ENCODE measurements at regions not wholly inside any gene's neighbourhood (a gene's known extent, or its start where the extent isn't known, plus 50 kb on each side); places are given as distances from the start of the nearest gene placed in this dataset.

- DNase-seq (ENCODE audit: low read depth): no peak
Observed at GRCh38 chr6:66421570-66421969, 714.5 kb upstream of the EYS start.

DNA sequence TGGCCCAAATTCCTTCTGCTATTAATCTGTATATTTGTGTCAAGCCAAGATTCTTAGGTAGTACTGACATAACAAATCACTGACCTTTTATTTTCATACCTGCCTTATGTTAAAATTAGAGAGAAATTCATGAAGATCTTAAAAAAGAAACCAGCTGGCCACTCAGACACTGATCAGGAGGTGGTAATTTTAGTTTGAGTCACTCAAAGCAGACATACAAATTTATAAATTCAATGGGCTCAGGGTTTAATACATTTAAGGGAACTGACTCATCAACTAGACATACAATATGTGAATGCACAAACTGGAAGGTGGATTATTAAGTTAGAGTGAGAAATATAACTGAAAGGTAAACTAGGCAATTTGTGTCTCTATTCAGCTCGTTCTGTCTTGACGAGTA, 711.9 kb upstream of the EYS start:
- no peak for DNase-seq (ENCODE audit: low read depth)

DNA sequence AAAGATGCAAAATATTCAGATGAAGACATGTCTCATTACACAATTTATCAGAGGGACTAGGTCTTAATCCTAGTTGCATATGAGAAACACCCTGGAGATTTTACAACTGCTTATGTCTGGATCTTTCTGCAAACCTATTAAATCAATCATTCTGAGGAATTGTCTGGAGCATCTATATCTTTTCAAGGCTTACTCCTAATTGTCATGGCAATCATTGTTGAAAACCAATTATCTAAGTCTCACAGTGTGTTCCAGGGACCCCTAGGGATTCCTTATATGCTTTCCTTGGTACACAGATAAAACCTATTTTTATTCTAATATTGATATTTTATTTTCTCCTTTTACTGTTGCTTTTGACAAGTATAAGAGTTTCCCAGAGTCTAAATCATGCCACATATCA, 696.9 kb upstream of the EYS start:
- DNase-seq (ENCODE audit: low read depth): no peak

- no peak for DNase-seq (ENCODE audit: low read depth)
Observed at GRCh38 chr6:66402873-66403272, 695.8 kb upstream of the EYS start.

GRCh38 chr6:66396549-66396948, 689.5 kb upstream of the EYS start:
- DNase-seq (ENCODE audit: low read depth): no peak

- DNase-seq (ENCODE audit: low read depth): no peak
Observed at GRCh38 chr6:66396145-66396544, 689.1 kb upstream of the EYS start.

GRCh38 chr6:66390393-66390792, 683.4 kb upstream of the EYS start:
- no peak for DNase-seq (ENCODE audit: low read depth)

DNA sequence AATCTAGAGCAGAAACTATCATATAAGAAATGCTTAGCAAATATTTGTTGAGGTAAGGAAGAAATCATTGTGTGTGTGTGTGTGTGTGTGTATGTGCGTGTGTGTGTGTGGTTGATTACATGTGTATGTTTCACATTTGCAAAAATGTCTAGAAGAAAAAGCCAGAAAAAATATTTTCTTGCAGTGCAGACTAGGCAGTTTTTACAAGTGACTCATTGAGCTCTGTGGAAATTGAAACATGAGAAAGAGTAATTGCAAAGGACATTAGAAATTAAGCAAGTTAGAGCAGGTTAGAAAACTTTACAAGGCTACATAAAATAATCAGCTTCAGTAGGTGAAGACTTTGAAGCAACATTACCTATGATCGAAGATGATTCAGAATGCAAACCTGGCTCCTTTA, 669.0 kb upstream of the EYS start:
- DNase-seq (ENCODE audit: low read depth): no peak

- DNase-seq (ENCODE audit: low read depth): no peak
Observed at GRCh38 chr6:66369407-66369806, 662.4 kb upstream of the EYS start.

GRCh38 chr6:66362888-66363287, 655.9 kb upstream of the EYS start:
- no peak for DNase-seq (ENCODE audit: low read depth)

GRCh38 chr6:66361886-66362285, 654.9 kb upstream of the EYS start:
- no peak for DNase-seq (ENCODE audit: low read depth)

DNA sequence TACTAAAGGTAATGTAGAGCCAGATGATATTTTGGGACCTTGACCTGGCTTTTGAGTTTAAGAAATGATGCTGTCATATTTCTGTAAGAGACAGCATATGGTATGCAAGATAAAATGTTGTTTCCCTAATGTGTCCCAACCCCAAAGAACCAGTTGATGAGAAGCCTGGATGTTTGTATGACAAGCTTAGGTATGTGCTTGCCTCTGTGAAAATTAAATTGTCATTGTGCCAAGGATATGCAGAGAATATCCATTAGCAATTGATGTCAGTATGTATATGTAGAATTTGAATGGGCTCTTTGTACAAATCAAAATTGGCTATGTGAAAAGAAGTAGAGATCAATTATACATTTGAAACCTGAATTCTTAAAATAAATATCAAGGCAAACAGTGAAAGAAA, 650.8 kb upstream of the EYS start:
- no peak for DNase-seq (ENCODE audit: low read depth)

- no peak for DNase-seq (ENCODE audit: low read depth)
Observed at GRCh38 chr6:66355471-66355870, 648.4 kb upstream of the EYS start.

GRCh38 chr6:66344796-66345195, 637.8 kb upstream of the EYS start:
- no peak for DNase-seq (ENCODE audit: low read depth)

- DNase-seq (ENCODE audit: low read depth): no peak
Observed at GRCh38 chr6:66340736-66341135, 633.7 kb upstream of the EYS start.

DNA sequence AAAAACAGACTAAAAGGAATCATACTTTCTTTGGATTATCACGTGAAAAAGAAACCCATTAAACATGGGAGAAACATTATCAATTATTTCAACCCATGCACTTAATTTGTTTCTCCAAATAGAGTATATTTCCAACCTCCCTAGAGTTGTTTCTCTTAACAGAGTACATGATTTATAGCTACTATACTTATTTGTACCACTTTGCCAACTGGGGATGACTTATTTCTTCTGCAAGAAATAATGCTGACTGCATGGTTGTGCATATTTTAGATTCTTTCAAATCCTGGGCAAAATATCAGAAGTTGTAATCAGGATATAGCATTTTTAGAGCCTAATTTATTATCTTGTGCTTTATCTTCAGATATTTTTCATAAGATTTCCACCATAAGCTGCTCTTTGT, 629.1 kb upstream of the EYS start:
- DNase-seq (ENCODE audit: low read depth): no peak

DNA sequence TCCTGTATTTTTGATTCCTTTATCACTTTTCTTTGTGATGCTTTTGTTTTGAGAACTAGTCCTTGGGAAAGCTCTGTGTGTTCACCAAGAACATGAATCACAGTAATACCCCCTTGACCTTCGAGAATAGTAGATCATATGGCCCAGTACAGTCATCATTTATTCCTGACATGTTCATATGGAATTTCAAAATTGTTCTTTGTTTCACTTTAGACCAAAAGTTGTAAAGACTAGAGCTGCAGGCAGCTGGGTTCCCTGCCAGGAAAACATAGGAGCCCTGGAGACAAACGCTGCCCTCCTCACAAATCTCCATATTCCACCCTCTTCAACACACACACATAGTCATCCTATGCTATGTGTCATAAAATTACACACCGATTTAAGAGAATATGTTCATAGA, 621.2 kb upstream of the EYS start:
- DNase-seq (ENCODE audit: low read depth): no peak

- DNase-seq (ENCODE audit: low read depth): no peak
Observed at GRCh38 chr6:66326228-66326627, 619.2 kb upstream of the EYS start.

GRCh38 chr6:66321017-66321416, 614.0 kb upstream of the EYS start:
- DNase-seq (ENCODE audit: low read depth): no peak

- DNase-seq (ENCODE audit: low read depth): no peak
Observed at GRCh38 chr6:66307490-66307889, 600.5 kb upstream of the EYS start.

DNA sequence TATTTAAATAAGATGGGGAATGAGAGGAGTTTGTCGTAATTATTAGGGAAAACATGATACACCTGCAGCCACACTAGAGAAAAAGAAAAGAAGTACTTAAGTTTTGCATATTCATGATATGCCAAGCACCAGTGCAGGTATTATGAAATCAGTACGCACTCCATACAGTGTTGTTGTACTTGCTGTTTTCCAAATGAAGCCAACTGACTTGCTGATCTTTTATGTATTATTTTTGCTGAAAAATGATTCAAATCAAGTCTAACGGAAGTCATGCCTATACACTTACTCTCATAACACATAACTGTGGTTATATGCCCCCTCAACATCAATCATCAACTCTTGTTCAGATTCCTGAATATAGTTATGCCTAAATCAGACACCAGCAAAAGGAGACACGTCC, 584.9 kb upstream of the EYS start:
- no peak for DNase-seq (ENCODE audit: low read depth)

GRCh38 chr6:66289889-66290288, 582.9 kb upstream of the EYS start:
- no peak for DNase-seq (ENCODE audit: low read depth)

DNA sequence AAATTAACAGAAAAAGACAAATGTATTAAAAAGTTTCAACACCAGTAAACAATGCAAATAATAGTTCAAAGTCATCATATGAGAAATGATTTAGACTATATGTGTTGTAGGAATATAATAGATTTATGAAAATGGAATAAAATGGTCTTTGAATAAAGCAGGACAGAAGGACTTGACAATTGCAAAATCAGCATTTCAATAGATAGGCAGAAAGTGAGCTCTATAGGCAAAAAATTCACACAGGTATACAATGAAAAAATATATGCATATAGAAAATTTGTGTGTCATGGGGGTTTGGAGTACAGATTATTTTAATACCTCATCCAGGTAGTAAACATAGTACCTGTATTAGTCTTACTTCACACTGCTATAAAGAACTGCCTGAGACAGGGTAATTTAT, 571.1 kb upstream of the EYS start:
- no peak for DNase-seq (ENCODE audit: low read depth)

GRCh38 chr6:66277400-66277799, 570.4 kb upstream of the EYS start:
- DNase-seq (ENCODE audit: low read depth): no peak

DNA sequence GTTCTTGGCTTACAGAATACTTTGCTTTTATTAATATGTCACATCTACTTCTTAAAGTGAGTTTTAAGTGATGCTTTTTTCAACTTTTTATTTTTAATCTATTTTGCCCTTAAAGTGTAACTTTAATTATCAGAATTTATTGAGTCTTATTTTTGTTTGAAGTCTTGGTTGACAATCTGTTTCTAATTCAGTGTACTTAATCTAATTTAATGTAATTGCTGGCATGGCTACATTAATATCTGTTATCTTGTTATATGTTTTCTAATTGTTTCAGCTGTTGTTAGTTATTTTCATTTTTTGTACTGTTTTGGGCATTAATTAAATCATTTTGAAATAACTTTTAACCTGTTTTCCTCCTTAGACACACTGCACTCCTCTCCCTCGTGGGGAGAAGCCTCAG, 558.7 kb upstream of the EYS start:
- no peak for DNase-seq (ENCODE audit: low read depth)
